GM21737 (cell line): ENCODE measurements at regions not wholly inside any gene's neighbourhood (a gene's known extent, or its start where the extent isn't known, plus 50 kb on each side); places are given as distances from the start of the nearest gene placed in this dataset.

Source experiments
- ATAC-seq: cut with Tn5 transposase; IDR thresholded peaks from one replicate; pipeline ENCODE4 v1.9.1; 2021; ENCODE audit warnings: mild to moderate bottlenecking, moderate library complexity; ENCODE audit not compliant: unreplicated experiment

DNA sequence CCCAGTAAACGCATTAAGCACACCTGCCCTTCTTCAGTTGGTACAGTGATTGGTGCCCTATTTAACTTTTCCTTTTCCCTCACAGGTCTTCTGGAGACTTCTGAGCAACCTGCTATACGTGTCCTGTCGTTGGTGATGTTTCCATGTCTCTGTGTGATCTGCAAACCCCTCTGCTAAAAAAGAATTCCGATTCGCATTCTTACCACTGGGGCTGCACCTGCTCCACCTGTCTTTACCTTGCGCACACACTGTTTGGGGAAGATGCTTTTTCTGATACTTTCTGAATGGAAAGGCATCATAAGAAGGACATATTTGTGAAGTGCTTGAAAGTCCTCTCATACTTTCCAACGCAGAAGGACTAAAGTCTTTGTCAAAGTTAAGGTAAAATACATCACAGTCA lies 323.9 kb upstream of the SOX11 start:
- ATAC-seq = no peak

- no peak for ATAC-seq
Measured at GRCh38 chr2:5369510-5369909, 322.7 kb upstream of the SOX11 start.

GRCh38 chr2:5370158-5370557 lies 322.0 kb upstream of the SOX11 start:
- ATAC-seq = no peak

- no peak for ATAC-seq
Measured at GRCh38 chr2:5372141-5372540, 320.0 kb upstream of the SOX11 start.

DNA sequence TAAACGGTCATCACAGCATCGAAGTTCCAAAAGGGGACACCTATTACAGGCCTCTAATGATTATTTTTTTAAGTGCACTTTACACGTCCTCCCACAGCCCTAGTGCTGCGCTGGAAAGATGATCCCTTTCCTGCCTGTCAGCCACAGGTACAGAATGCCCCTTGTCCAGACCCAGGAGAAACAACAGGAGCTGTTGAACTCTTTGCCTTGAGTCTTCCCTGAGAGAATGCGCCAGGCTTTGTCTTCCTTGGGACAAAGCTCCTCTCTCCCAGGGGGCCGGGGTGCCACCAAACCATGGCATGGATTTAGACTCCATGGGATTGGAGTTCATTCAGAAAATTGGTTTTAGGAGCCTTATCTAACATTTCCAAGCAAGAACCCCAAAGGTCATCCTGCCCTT lies 319.0 kb upstream of the SOX11 start:
- ATAC-seq = no peak

GRCh38 chr2:5374762-5375161 lies 317.4 kb upstream of the SOX11 start:
- no peak for ATAC-seq

- ATAC-seq = no peak
Measured at GRCh38 chr2:5377323-5377722, 314.9 kb upstream of the SOX11 start.

DNA sequence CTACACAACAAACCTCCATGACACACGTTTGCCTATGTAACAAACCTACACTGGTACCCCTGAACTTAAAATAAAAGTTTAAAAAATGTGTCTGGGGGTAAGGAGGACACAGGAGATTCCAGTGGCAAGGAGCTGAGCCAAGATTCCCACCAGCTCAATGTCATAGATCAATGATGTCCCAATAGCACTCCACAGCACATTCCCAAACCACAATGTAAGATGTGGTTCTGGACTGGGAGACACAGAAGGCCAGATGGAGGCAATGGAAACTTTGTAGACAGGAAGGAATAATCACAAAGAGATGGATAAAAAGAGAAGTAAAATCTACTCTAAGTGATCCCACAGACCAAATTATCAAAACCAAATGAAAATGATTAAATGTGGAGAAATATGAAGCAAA lies 312.4 kb upstream of the SOX11 start:
- no peak for ATAC-seq

GRCh38 chr2:5385596-5385995 lies 306.6 kb upstream of the SOX11 start:
- ATAC-seq = no peak

GRCh38 chr2:5387406-5387805 lies 304.8 kb upstream of the SOX11 start:
- no peak for ATAC-seq

GRCh38 chr2:5389740-5390139 lies 302.4 kb upstream of the SOX11 start:
- ATAC-seq = no peak

DNA sequence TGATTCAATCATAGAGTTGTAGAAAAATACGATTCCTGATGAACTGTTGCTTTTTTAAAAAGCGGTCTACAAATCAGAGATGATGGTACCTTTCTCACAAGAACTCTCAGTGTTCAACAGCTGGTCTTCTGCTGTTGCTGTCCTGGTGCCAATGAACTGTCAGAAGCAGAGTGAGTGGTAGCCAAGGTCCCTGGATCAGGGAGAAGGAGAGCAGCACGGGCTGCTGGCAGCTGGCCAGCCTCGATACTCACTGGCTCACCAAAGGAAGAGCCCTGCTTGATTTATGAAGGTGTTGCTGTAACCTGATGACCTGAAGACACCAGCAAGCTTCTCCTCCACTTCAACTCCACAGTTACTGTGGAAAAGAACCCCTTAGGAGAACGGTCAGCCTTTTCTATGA lies 300.8 kb upstream of the SOX11 start:
- ATAC-seq = no peak

DNA sequence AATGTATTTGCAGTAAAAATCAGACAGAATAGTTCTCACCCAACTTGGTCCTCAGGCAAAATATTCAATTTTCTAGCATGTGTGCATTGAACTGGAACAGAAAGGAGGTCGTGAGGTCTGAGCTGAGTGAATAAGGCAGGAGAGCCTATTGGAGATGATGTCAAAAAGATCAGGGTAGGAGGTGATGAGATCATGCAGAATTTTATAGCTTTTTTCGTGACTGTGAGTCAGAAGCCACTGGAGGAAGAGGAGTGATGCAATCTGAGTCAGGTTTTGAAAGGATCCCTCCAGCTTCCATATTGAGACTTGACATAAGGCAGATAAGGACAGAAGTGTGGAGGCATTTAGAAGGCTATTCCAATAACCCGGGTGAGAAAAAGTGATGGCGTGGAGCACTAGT lies 299.5 kb upstream of the SOX11 start:
- ATAC-seq = no peak

- ATAC-seq = no peak
Measured at GRCh38 chr2:5393474-5393873, 298.7 kb upstream of the SOX11 start.

DNA sequence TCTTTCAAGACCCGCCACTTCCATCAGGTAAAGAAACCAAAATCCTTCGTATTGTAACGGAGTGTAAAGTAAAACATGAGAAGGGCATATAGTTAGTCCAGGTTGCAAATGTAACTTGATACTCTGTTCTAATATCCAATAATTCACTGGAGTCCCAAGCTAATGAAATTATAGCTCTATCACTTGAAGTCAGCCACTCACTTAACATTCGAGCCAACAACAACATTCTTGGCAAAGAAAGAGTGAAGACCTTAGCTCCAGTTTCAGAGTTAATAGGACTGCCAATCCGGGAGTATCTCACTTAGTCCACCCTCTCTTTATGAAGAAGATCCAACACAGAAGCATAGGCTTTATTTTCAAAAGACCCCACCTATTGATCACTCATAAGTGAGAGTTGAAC lies 298.0 kb upstream of the SOX11 start:
- no peak for ATAC-seq

GRCh38 chr2:5401115-5401657 lies 291.0 kb upstream of the SOX11 start:
- ATAC-seq = no peak

GRCh38 chr2:5403392-5403791 lies 288.8 kb upstream of the SOX11 start:
- no peak for ATAC-seq

DNA sequence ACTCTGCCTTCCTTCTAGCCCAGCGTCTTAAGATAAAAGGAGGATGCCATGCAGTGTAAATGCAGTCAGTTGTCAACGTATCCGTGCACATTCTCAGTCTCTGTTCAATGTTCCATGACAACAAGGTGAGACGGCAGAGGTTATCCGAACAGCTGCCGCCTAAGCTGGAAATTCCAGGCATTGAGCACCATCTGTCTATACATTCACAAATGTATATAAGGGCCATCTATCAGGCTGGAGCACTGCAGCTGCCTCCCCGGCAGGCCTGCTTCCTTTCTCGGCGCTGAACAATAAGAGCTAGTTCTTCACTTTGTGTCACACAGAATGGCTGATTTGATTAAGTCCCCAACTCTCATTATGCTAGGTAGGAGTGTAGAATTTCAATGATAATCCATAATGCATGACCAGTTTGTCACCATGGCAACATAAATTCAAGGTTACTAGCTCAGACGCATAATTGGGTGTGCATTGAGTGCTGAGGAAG lies 282.2 kb upstream of the SOX11 start:
- ATAC-seq = no peak

GRCh38 chr2:5410991-5411700 lies 281.0 kb upstream of the SOX11 start:
- ATAC-seq = no peak

DNA sequence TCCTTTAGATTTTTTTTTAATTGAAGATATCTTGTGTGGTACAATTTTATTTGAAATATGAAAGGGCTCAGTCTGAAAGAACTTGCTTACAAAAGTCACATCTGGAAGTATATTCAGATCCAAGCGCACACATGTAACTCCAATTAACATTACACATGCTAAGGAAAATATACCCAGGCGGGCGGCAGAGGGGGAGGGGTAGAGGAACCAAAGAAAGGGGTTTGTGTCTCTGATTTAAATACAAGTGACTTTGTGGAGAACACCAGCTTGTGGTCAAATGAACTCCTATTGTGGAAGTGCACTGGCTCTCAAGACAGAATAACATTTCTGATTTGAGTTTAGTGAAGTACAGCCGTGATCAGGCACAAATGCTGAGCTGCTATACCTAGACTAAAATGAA lies 280.2 kb upstream of the SOX11 start:
- ATAC-seq = no peak

DNA sequence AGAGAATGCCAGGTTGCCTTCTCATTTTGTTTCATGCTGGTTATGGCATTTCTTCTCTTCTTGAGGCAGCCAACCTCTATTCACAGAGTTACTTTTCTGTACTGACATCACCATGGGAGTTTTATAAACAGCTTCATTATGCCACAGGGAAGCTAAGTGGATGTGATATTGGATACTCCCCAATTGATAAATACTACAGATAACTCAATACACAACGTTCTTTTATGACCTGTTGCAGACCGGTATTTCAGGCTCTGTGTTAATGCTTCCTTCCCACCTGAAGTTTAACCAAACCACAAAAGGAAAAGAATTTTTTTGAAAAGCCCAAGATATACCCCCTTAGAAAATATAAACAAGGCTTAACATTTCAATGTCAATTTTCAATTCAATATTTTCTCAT lies 258.3 kb upstream of the SOX11 start:
- no peak for ATAC-seq

- no peak for ATAC-seq
Measured at GRCh38 chr2:5437375-5437774, 254.8 kb upstream of the SOX11 start.

DNA sequence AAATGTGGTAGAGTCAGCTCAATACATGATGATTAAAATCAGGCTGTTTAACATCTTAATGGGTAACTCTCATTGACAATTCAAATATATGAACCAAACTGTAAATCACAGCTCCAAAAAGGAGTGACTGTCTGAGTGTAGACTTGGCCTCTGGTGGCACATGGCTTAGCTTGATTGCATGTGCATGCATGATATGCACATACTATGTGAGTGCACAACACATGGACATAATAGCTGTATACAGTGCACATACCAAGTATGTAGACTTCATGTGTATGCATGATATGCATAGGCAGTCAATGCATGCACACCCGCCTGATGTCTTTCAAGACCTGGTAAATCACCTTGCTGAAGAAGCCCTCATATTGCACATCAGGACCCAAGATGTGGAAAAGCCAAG lies 252.0 kb upstream of the SOX11 start:
- ATAC-seq = no peak
